Neural progenitor cell (in vitro differentiated cells): ENCODE measurements at regions not wholly inside any gene's neighbourhood (a gene's known extent, or its start where the extent isn't known, plus 50 kb on each side); places are given as distances from the start of the nearest gene placed in this dataset.

Source experiments
- CTCF ChIP-seq: fragments of 200-600 bp; sonication (generic); IDR thresholded peaks from 2 replicates; pipeline ENCODE4 v1.5.1; 2017; ENCODE audit warnings: antibody characterized with exemption, mild to moderate bottlenecking
- EZH2 ChIP-seq: fragments of 200-600 bp; sonication (generic); IDR thresholded peaks from 2 replicates; pipeline ENCODE4 v1.6.1; 2017; ENCODE audit warnings: antibody characterized with exemption, mild to moderate bottlenecking, moderate library complexity

GRCh38 chr6:15081447-15081846, 164.4 kb upstream of the JARID2 start:
- TF ChIP-seq CTCF (no peak), EZH2 (no peak)
